HEK293 (cell line): ENCODE measurements at regions not wholly inside any gene's neighbourhood (a gene's known extent, or its start where the extent isn't known, plus 50 kb on each side); places are given as distances from the start of the nearest gene placed in this dataset.

Experiments used
- CTCF ChIP-seq: fragments of 450-650 bp; formaldehyde crosslinking; IDR thresholded peaks from 2 replicates; pipeline ENCODE4 v1.5.1; 2016; ENCODE audit warnings: missing biosample characterization, missing genetic modification characterization
- REST ChIP-seq: fragments of 450-650 bp; formaldehyde crosslinking; IDR thresholded peaks from 2 replicates; pipeline ENCODE4 v1.5.1; 2016; ENCODE audit warnings: missing biosample characterization, missing genetic modification characterization
- ZBTB7A ChIP-seq: fragments of 450-650 bp; formaldehyde crosslinking; IDR thresholded peaks from 2 replicates; pipeline ENCODE4 v1.5.1; 2016; ENCODE audit warnings: low read depth, missing biosample characterization, missing genetic modification characterization
- ZNF121 ChIP-seq: fragments of 450-650 bp; formaldehyde crosslinking; IDR thresholded peaks from 2 replicates; pipeline ENCODE4 v1.5.1; 2016; ENCODE audit warnings: missing biosample characterization, missing genetic modification characterization
- ZNF140 ChIP-seq: fragments of 450-650 bp; formaldehyde crosslinking; IDR thresholded peaks from 2 replicates; pipeline ENCODE4 v1.5.1; 2016; ENCODE audit warnings: missing biosample characterization, missing genetic modification characterization
- ZNF274 ChIP-seq, 2 experiments: fragments of 200-500 bp in 1 of 2; fragments of 450-650 bp in 1 of 2; sonication (Bioruptor generic) in 1 of 2; formaldehyde crosslinking in 1 of 2; IDR thresholded peaks; 2 replicates each; pipeline versions ENCODE4 v1.5.1 to v1.6.1; 2014 to 2016; ENCODE audit warnings: borderline replicate concordance in 1 of 2, inconsistent platforms in 1 of 2, low read length in 1 of 2, missing biosample characterization in 1 of 2, missing genetic modification characterization in 1 of 2
- ZNF362 ChIP-seq: fragments of 450-650 bp; formaldehyde crosslinking; IDR thresholded peaks from 2 replicates; pipeline ENCODE4 v1.5.1; 2016; ENCODE audit warnings: missing biosample characterization, missing genetic modification characterization
- ZNF626 ChIP-seq: fragments of 450-650 bp; sonication (Bioruptor Pico); formaldehyde crosslinking; IDR thresholded peaks from 2 replicates; pipeline ENCODE4 v1.5.1; 2018; ENCODE audit warnings: missing biosample characterization, missing genetic modification characterization, inconsistent platforms
- ZNF629 ChIP-seq: fragments of 450-650 bp; formaldehyde crosslinking; IDR thresholded peaks from 2 replicates; pipeline ENCODE4 v1.5.1; 2017; ENCODE audit warnings: missing biosample characterization, missing genetic modification characterization

- no peak for TF ChIP-seq CTCF
- no peak for TF ChIP-seq ZNF629 (tag by site-specific recombination)
- TF ChIP-seq ZNF274 (IDR thresholded peaks at IDR 0.05; ENCODE audit: low read length): no peak
- TF ChIP-seq ZNF274 (tag by site-specific recombination; IDR thresholded peaks at IDR 0.05; ENCODE audit: borderline replicate concordance): no peak
- TF ChIP-seq ZNF362 (tag by site-specific recombination): no peak
- TF ChIP-seq REST (tag by site-specific recombination): no peak
- TF ChIP-seq ZNF121 (tag by site-specific recombination): no peak
- no peak for TF ChIP-seq ZBTB7A (tag by site-specific recombination)
- TF ChIP-seq ZNF626 (tag by site-specific recombination): no peak
- no peak for TF ChIP-seq ZNF140 (tag by site-specific recombination)
Observed at GRCh38 chr1:232493869-232494268, 136.1 kb downstream of the SIPA1L2 start.
